ENCODE measurements at regions not wholly inside any gene's neighbourhood (a gene's known extent, or its start where the extent isn't known, plus 50 kb on each side); places are given as distances from the start of the nearest gene placed in this dataset.

GRCh38 chr3:74415731-74416130 is 198.7 kb downstream of the CNTN3 start:
- intact Hi-C loops (cut with DNase I; ENCODE audit: low total_unique reads): no loop called here
- H3K27me3 ChIP-seq (replicated peaks in 1 of 7): no peaks in the 10 kb centered on the region
- H3K9me3 ChIP-seq: peaks cover 0 to 3% (median 0%) of the 10 kb centered on the region in 8 donors
- TF ChIP-seq, protein P1, sequence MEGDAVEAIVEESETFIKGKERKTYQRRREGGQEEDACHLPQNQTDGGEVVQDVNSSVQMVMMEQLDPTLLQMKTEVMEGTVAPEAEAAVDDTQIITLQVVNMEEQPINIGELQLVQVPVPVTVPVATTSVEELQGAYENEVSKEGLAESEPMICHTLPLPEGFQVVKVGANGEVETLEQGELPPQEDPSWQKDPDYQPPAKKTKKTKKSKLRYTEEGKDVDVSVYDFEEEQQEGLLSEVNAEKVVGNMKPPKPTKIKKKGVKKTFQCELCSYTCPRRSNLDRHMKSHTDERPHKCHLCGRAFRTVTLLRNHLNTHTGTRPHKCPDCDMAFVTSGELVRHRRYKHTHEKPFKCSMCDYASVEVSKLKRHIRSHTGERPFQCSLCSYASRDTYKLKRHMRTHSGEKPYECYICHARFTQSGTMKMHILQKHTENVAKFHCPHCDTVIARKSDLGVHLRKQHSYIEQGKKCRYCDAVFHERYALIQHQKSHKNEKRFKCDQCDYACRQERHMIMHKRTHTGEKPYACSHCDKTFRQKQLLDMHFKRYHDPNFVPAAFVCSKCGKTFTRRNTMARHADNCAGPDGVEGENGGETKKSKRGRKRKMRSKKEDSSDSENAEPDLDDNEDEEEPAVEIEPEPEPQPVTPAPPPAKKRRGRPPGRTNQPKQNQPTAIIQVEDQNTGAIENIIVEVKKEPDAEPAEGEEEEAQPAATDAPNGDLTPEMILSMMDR (IDR thresholded peaks at IDR 0.05 in 8 of 11, conservative IDR thresholded peaks at IDR 0.05 in 3 of 11): no peak
- TF ChIP-seq POLR2A (IDR thresholded peaks at IDR 0.05): no peak
- TF ChIP-seq POLR2AphosphoS5 (IDR thresholded peaks at IDR 0.05): no peak
- WGBS, 5 donors: 77 to 87% (median 82%) methylated on average over 3 of the region's 3 CpGs
- H3K36me3 ChIP-seq: no peaks in the 10 kb centered on the region
- no peak for DNase-seq
- H3K27ac ChIP-seq: no peak overlapping the region
- no peak overlapping the region for H3K4me3 ChIP-seq
- H3K4me1 ChIP-seq: no peaks in the 10 kb centered on the region

GRCh38 chr3:74413547-74414241 is 200.8 kb downstream of the CNTN3 start:
- intact Hi-C loops (cut with DNase I; ENCODE audit: low total_unique reads): no loop called here
- Histone ChIP-seq H3K4me1 (no peaks in the 10 kb centered on the region), H3K9me3 (peaks cover 0 to 13% (median 5%) of the 10 kb centered on the region in 8 donors), H3K27me3 (replicated peaks in 1 of 7) (no peaks in the 10 kb centered on the region), H3K4me3 (no peak overlapping the region), H3K36me3 (no peaks in the 10 kb centered on the region), H3K27ac (no peak overlapping the region)
- no peak for TF ChIP-seq POLR2A (IDR thresholded peaks at IDR 0.05)
- TF ChIP-seq, protein P1 (IDR thresholded peaks at IDR 0.05 in 8 of 11, conservative IDR thresholded peaks at IDR 0.05 in 3 of 11): no peak
- no peak for TF ChIP-seq POLR2AphosphoS5 (IDR thresholded peaks at IDR 0.05)
- DNase-seq: no peak
- 42 to 79% (median 57%) methylated on average over 3 of the region's 3 CpGs for WGBS, 5 donors

DNA sequence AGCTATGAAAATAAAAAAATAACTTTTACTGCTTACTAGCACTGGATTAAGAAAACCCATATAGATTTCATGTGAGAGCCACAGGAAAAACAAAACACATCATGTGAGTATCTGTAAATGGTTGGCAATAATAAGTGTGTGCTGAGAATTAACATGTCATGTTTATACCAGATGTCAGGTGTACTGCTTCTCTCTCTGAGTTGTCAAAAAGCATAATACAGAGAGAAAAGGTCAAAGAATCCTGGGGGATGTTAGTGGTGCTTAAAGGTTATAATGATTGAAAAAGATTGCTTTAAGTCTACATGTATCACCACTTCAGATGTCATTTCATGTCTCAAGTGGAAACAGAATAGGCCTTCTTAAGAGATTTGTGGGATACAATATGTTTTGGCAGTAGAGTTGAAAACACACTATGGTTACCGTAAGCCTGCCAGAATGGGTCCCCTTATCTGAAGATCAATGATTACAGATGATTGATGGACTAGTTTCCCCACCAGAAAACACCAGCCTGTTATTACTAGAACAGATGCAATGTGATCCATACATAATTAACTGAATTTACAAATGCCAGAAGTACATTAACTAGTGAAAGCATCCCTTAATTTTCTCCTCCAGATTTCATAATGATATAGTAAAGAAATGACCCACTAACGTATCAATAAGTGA is 204.1 kb downstream of the CNTN3 start:
- intact Hi-C loops (cut with DNase I; ENCODE audit: low total_unique reads): no loop called here
- no peak overlapping the region for H3K4me3 ChIP-seq
- H3K9me3 ChIP-seq: peaks cover 0 to 20% (median 9%) of the 10 kb centered on the region in 8 donors
- 58 to 80% (median 75%) methylated on average over 2 of the region's 2 CpGs for WGBS, 5 donors
- no peaks in the 10 kb centered on the region for H3K36me3 ChIP-seq
- H3K27me3 ChIP-seq (replicated peaks in 1 of 7): no peaks in the 10 kb centered on the region
- H3K27ac ChIP-seq: no peak overlapping the region
- no peak for DNase-seq
- no peaks in the 10 kb centered on the region for H3K4me1 ChIP-seq
- TF ChIP-seq POLR2AphosphoS5 (IDR thresholded peaks at IDR 0.05) (no peak), POLR2A (IDR thresholded peaks at IDR 0.05) (no peak)
- TF ChIP-seq, protein P1 (IDR thresholded peaks at IDR 0.05 in 8 of 11, conservative IDR thresholded peaks at IDR 0.05 in 3 of 11): no peak

- H3K27ac ChIP-seq: no peak overlapping the region
- no peaks in the 10 kb centered on the region for H3K27me3 ChIP-seq (replicated peaks in 1 of 7)
- H3K4me3 ChIP-seq: no peak overlapping the region
- H3K4me1 ChIP-seq: no peaks in the 10 kb centered on the region
- TF ChIP-seq POLR2A (IDR thresholded peaks at IDR 0.05) (no peak), POLR2AphosphoS5 (IDR thresholded peaks at IDR 0.05) (no peak)
- TF ChIP-seq, protein P1 (IDR thresholded peaks at IDR 0.05 in 8 of 11, conservative IDR thresholded peaks at IDR 0.05 in 3 of 11): no peak
- intact Hi-C loops (cut with DNase I; ENCODE audit: low total_unique reads): no loop called here
- no peaks in the 10 kb centered on the region for H3K36me3 ChIP-seq
- no peak for DNase-seq
- H3K9me3 ChIP-seq: peaks cover 0 to 20% (median 8%) of the 10 kb centered on the region in 8 donors
These were observed 205.4 kb downstream of the CNTN3 start for GRCh38 chr3:74409066-74409465.
